Thyroid gland (tissue), 4 donors: ENCODE measurements at regions not wholly inside any gene's neighbourhood (a gene's known extent, or its start where the extent isn't known, plus 50 kb on each side); places are given as distances from the start of the nearest gene placed in this dataset.

Experiments
- DNase-seq, 2 donors: peaks; one replicate each; pipeline ENCODE4 v3.0.0-alpha.2; 2019
- H3K27ac ChIP-seq, 3 donors: fragments of 200-600 bp; sonication (generic); 1 replicate in 2 of 3; 2 replicates in 1 of 3; pipeline ENCODE4 v1.5.1; 2016 to 2019; ENCODE audit warnings: mild to moderate bottlenecking in 1 of 3, moderate library complexity in 1 of 3
- H3K27me3 ChIP-seq: fragments of 200-600 bp; sonication (generic); one replicate; pipeline ENCODE4 v1.5.1; 2019
- H3K36me3 ChIP-seq, 2 donors: fragments of 200-600 bp; sonication (generic); one replicate each; pipeline ENCODE4 v1.5.1; 2016 to 2019
- H3K4me1 ChIP-seq, 2 donors: fragments of 200-600 bp; sonication (generic); one replicate each; pipeline ENCODE4 v1.5.1; 2017 to 2019
- H3K4me3 ChIP-seq, 3 donors: fragments of 200-600 bp; sonication (generic); replicated peaks in 1 of 3; 1 replicate in 2 of 3; 2 replicates in 1 of 3; pipeline ENCODE4 v1.5.1; 2016; ENCODE audit warnings: mild to moderate bottlenecking in 1 of 3
- H3K9me3 ChIP-seq: fragments of 200-600 bp; sonication (generic); one replicate; pipeline ENCODE4 v1.5.1; 2017
- POLR2A ChIP-seq, 2 donors: fragments of 450-650 bp; IDR thresholded peaks; one replicate each; pipeline ENCODE4 v1.6.1; 2017; ENCODE audit warnings: antibody characterized with exemption in 2 of 2, mild to moderate bottlenecking in 2 of 2, moderate library complexity in 1 of 2
- WGBS, 2 donors: methylation state at CpG; one replicate each; pipeline ENCODE4 v1.1.5; 2017; 5-methylcytosine and 5-hydroxymethylcytosine counted together
- intact Hi-C: fragments of 100-400 bp; cut with DNase I; formaldehyde crosslinking; loops from one replicate; pipeline ENCODE4 v1.15.1; 2023
- TF ChIP-seq, protein P1 (sequence below), 6 experiments: fragments of 200-600 bp in 3 of 6; fragments of 450-650 bp in 3 of 6; sonication (generic) in 3 of 6; IDR thresholded peaks; one replicate each; pipeline ENCODE4 v1.5.1; 2016 to 2019; ENCODE audit warnings: antibody characterized with exemption in 6 of 6, mild to moderate bottlenecking in 2 of 6, inconsistent platforms in 1 of 6, moderate library complexity in 1 of 6

DNA sequence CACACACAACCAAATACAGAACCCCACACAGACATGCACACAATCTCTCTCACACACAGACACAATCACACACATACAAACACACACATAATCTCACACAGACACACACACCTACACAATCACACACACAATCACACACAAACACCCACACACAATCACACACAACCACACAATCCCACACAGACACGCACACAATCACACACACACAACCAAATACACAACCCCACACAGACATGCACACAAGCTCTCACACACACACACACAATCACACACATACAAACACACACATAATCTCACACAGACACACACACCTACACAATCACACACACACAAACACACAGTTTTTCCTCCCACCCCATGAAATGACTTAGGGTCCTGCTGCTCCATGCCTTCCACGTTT, 160.4 kb upstream of the PFKP start:
- Histone ChIP-seq H3K4me1 (no peaks in the 10 kb centered on the region), H3K9me3 (no peaks in the 10 kb centered on the region), H3K27me3 (no peaks in the 10 kb centered on the region), H3K4me3 (no peak overlapping the region), H3K27ac (no peak overlapping the region), H3K36me3 (no peaks in the 10 kb centered on the region)
- TF ChIP-seq, protein P1, sequence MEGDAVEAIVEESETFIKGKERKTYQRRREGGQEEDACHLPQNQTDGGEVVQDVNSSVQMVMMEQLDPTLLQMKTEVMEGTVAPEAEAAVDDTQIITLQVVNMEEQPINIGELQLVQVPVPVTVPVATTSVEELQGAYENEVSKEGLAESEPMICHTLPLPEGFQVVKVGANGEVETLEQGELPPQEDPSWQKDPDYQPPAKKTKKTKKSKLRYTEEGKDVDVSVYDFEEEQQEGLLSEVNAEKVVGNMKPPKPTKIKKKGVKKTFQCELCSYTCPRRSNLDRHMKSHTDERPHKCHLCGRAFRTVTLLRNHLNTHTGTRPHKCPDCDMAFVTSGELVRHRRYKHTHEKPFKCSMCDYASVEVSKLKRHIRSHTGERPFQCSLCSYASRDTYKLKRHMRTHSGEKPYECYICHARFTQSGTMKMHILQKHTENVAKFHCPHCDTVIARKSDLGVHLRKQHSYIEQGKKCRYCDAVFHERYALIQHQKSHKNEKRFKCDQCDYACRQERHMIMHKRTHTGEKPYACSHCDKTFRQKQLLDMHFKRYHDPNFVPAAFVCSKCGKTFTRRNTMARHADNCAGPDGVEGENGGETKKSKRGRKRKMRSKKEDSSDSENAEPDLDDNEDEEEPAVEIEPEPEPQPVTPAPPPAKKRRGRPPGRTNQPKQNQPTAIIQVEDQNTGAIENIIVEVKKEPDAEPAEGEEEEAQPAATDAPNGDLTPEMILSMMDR (IDR thresholded peaks at IDR 0.05) = no peak
- no peak for TF ChIP-seq POLR2A (IDR thresholded peaks at IDR 0.05)
- DNase-seq = no peak
- intact Hi-C loops = no loop called here
- 82 to 89% methylated on average over 2 of the region's 2 CpGs for WGBS, 2 donors

- WGBS, 2 donors = 84 to 85% methylated on average over 9 of the region's 9 CpGs
- no peaks in the 10 kb centered on the region for H3K36me3 ChIP-seq
These were observed 161.5 kb upstream of the PFKP start for GRCh38 chr10:2905851-2906250.

DNA sequence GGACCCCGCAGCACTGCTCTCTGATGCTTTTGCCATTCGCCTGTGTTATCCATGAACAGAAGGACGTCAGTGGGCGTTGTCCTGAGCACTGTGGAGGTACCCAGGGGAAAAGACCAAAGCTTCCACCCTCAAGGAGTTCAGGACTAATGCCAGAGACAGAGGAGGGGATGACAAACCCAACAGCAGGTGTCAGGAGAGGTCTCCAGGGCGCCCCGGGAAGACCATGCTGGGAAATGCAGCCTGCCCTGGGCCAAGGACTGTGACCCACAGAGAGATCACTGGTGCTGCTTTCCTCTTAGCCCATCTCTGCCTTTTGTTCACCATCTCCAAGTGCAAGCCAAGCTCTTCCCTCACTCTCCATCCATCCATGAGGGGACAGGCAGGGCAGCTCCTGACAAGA, 166.8 kb upstream of the PFKP start:
- no peak overlapping the region for H3K27ac ChIP-seq
- intact Hi-C loops = no loop called here
- no peaks in the 10 kb centered on the region for H3K27me3 ChIP-seq
- no peak for DNase-seq
- no peaks in the 10 kb centered on the region for H3K4me1 ChIP-seq
- H3K9me3 ChIP-seq = no peaks in the 10 kb centered on the region
- H3K36me3 ChIP-seq = no peaks in the 10 kb centered on the region
- H3K4me3 ChIP-seq = no peak overlapping the region
- TF ChIP-seq, protein P1 (IDR thresholded peaks at IDR 0.05) = no peak
- no peak for TF ChIP-seq POLR2A (IDR thresholded peaks at IDR 0.05)
- 83 to 89% methylated on average over 6 of the region's 6 CpGs for WGBS, 2 donors

More at GRCh38 chr10:2905851-2906250, 161.5 kb upstream of the PFKP start:
- intact Hi-C loops = no loop called here
- Histone ChIP-seq H3K4me3 (no peak overlapping the region), H3K27ac (no peak overlapping the region), H3K27me3 (no peaks in the 10 kb centered on the region), H3K9me3 (no peaks in the 10 kb centered on the region), H3K4me1 (no peaks in the 10 kb centered on the region)
- DNase-seq = no peak
- no peak for TF ChIP-seq POLR2A (IDR thresholded peaks at IDR 0.05)
- TF ChIP-seq, protein P1 (IDR thresholded peaks at IDR 0.05) = no peak

- H3K4me1 ChIP-seq = no peaks in the 10 kb centered on the region
- WGBS, 2 donors = 79 to 85% methylated on average over 19 of the region's 19 CpGs
- H3K27ac ChIP-seq = no peak overlapping the region
- intact Hi-C loops = no loop called here
- no peak for DNase-seq
- no peak overlapping the region for H3K4me3 ChIP-seq
- H3K9me3 ChIP-seq = no peaks in the 10 kb centered on the region
- TF ChIP-seq POLR2A (IDR thresholded peaks at IDR 0.05) = no peak
- TF ChIP-seq, protein P1 (IDR thresholded peaks at IDR 0.05) = no peak
- no peaks in the 10 kb centered on the region for H3K36me3 ChIP-seq
- H3K27me3 ChIP-seq = no peaks in the 10 kb centered on the region
These were observed 167.9 kb upstream of the PFKP start for GRCh38 chr10:2899246-2899951.

DNA sequence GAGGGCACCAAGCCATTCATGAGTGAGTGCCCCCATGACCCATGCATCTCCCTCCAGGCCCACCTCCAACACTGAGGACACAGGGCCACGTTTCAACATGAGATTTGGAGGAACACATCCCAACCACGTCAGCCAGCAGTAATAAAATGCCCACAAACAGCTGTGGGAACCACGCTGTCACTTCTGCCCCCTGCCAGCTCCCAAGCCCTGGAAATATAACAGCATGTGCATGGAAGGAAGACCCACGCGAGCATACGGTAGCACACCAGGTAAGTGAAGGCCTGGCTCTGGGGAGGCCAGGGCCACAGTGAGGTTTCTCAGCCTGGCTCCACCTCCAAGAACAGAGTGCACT, 168.9 kb upstream of the PFKP start:
- TF ChIP-seq, protein P1 (IDR thresholded peaks at IDR 0.05) = no peak
- no peak for TF ChIP-seq POLR2A (IDR thresholded peaks at IDR 0.05)
- no peaks in the 10 kb centered on the region for H3K27me3 ChIP-seq
- no peak overlapping the region for H3K4me3 ChIP-seq
- no peak for DNase-seq
- no peaks in the 10 kb centered on the region for H3K9me3 ChIP-seq
- H3K4me1 ChIP-seq = no peaks in the 10 kb centered on the region
- H3K27ac ChIP-seq = no peak overlapping the region
- H3K36me3 ChIP-seq = no peaks in the 10 kb centered on the region
- WGBS, 2 donors = 80 to 90% methylated on average over 6 of the region's 6 CpGs
- intact Hi-C loops = no loop called here
